COR-L47 (cell line): ENCODE measurements at regions not wholly inside any gene's neighbourhood (a gene's known extent, or its start where the extent isn't known, plus 50 kb on each side); places are given as distances from the start of the nearest gene placed in this dataset.

ENCODE experiments used
- DNase-seq: peaks from one replicate; lab custom pipeline; 2025; lab: John Stamatoyannopoulos, UW

GRCh38 chr9:118578467-118578866, 790.8 kb downstream of the BRINP1 start:
- DNase-seq, result no peak

DNA sequence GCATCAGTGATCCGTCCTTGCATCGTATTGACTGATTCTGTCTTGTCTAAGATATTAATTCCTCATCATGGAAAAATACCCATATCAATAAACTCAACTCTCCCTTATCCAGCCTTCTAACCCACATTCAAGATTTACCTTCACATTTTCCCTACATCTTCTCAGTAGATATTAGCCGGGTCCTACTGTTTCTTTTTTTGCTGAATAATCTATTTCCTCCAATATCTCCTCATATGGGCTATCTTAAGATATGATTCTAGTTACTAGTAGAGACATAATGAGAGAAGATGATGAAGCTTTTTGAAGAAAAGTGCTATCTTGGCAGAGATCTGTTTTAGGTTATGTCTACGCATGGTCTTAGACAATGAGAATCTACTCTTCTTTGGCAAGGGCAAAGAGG, 785.8 kb downstream of the BRINP1 start:
- no peak for DNase-seq

- DNase-seq, result no peak
Observed at GRCh38 chr9:118586978-118587377, 782.3 kb downstream of the BRINP1 start.

DNA sequence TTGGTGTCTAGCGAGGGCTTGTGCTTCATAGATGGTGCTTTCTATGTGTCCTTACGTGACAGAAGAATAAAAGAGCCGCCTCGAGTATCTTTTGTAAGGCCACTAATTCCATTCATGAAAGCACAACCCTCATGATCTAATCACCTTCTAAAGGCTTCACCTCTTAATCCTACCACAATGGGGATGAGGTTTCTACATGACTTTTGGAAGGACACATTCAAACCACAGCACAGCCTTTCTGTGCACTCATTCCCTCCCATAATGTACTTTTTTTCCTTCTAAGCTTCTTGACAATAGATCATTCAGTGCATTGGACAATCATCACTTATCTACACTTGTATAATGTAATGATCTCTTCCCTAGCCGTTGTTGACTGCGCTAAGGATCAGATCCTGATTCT, 774.8 kb downstream of the BRINP1 start:
- no peak for DNase-seq

GRCh38 chr9:118595719-118596305, 773.4 kb downstream of the BRINP1 start:
- DNase-seq, result peak; percentile 50

DNA sequence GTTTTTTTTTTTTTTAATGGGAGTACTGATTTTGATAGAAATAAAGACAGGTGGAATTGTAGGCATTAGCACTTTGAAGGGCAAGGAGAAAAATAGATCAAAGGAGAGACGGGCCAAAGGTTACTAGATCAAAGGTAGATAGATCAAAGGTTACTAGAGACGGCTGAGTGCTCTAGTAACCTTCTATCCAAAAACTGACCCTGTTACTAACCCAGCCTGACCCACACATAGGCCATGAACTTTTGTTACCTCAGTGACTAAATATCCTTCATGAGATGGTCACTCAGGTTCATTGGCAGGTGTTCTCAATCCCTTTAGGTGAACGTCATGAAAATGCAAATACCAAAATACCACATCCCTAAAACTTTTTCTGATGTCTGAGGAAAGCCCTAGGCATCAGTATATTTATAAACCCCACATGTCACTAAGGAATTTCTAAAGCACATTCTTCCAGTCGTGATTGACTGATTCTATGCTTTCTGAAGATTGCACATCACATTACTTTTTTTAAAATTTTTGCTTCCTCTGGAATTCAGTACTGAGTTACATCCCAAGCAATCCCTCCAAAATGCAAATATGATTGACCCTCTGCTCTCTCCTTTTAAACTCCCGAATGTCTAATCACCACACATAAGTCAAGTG, 772.7 kb downstream of the BRINP1 start:
- DNase-seq, result no peak

GRCh38 chr9:118606668-118607067, 762.6 kb downstream of the BRINP1 start:
- DNase-seq, result no peak

- DNase-seq, result no peak
Observed at GRCh38 chr9:118609355-118610044, 759.7 kb downstream of the BRINP1 start.

DNA sequence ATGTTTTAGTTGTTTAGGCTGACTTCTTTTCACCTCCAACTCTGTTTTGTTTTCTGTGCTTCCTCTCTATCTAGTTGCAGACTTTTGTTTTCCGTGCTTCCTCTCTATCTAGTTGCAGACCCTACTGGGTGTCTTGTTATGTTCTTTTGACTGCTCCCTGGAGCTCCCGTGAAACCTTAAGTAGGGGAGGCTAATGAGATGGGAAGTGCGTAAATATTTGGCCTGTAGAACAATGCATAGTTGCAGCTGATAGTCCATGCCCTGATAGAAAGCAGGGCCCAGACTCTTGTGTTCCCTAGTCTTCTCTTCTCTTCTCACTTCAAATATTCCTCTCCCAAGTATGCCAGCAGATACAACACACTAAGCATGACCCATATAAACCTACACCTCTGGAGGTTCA, 757.0 kb downstream of the BRINP1 start:
- no peak for DNase-seq

- DNase-seq, result no peak
Observed at GRCh38 chr9:118613996-118614395, 755.2 kb downstream of the BRINP1 start.

DNA sequence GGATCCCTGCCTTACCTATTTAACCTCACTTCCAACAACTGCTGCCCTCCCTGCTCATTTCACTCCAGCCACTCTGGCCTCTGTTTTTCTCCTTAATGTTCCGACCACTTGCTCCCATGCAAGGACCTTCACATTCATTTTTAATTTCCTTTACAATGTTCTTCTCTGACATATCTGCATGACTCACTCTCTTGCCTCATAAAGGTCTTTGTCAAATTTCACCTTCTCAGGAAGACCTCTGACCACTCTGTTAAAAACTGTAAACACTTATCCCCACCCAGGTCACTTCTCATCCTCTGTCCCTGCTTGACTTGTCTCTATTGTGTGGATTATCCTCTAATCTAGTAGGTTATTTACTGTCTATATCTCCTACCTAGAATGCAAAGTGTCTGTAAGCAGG, 751.2 kb downstream of the BRINP1 start:
- DNase-seq, result no peak

DNA sequence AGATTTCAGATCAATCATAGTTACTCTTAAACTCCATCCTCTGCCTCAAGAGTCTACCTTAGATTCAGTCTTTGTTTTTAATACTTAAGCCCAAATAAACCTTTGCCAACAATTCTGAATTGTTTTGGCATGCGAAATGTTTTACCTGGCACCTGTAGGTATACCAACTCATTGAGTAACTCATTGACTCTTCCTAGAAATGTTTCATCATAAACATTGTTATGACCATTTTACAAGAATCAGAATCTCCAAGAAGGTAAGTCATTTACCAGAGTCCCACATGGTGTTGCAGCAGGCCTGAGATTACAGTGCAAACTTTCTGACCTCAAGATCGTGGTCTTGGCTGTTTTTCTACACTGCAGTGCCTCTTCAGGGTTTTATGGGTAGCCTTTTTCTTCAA, 750.4 kb downstream of the BRINP1 start:
- DNase-seq, result no peak

GRCh38 chr9:118624608-118625007, 744.6 kb downstream of the BRINP1 start:
- no peak for DNase-seq

DNA sequence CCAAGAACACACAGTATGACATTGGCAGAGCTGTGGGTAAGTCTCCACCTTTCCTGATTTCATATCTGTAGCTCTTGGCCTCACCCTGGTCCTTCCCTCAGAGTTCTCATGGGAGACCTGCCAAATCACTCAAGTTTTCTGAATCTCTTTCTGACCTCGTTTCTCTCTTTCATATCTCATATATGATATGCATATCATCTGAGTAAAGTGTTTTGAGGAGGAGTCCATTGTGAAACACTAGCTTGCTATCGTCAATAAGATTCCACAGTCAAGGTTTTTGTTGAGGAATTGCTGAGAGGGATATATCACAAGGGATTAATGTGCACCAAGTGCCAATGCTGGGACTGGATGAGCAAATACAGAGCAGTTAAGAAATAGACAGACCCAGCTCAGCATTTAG, 739.2 kb downstream of the BRINP1 start:
- no peak for DNase-seq

DNA sequence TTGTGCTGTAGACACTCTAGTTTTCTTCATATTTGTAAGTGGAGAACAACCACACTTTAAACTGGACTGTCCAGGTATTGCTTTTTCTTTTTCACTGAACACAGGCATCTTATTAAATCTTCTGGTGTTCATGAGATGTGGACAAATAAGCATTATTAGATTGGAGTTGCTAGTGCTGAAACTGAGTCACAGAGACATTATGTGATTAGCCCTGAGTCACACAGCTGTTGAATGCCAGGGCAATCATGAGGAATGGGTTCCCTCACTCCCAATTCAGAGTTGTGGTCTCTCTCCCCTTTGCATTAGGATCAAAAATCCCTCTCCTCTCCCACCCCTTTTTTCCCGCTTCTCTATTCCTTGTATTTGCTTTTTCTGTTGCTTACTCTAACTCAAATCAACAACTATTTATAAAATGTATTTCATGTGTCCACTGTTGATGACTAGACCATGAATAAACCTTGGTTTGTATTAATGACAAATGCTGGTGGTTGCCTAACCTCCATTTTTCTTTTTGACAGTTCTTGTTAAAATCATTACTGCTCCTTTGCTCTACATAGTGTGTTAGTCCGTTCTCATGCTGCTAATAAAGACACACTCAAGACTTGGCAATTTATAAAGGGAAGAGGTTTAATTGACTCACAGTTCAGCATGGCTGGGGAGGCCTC, 738.2 kb downstream of the BRINP1 start:
- DNase-seq, result no peak

DNA sequence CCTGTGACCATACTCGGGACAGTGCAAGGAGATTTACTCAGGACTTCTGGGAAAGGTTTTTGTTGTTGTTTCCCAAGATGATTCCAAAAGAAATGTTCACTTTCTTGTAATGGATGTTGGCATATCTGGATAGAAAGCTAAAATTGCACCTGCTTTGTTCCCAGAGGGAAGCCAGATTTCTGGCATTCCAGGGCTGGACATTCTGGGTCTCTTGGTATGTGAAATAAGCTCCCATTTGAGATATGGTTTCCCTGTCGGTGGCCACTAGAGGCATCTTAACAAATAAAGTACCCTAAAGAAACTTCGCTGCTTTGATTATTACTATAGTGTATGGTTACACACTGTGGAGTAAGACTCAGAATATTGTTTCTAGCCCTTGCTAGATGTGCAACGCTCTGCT, 737.3 kb downstream of the BRINP1 start:
- DNase-seq, result no peak

DNA sequence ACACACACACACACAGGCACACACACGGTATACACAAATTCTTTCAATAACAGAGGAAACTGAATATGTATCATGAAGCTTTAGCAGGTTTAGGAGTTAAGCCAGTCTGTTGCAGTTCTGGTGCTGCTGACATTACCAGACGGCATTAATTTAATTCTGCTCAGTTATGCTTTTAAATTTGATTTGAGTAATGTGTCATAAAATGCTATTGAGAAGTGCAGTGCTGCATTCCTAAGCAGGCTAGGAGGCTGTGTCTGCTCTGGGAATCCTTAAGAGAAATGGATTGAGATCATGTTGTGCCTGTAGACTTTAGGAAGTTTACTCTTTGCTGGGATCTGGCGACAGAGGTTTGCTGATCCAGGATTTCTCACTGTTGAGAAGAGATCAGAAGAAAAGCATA, 733.8 kb downstream of the BRINP1 start:
- no peak for DNase-seq

DNA sequence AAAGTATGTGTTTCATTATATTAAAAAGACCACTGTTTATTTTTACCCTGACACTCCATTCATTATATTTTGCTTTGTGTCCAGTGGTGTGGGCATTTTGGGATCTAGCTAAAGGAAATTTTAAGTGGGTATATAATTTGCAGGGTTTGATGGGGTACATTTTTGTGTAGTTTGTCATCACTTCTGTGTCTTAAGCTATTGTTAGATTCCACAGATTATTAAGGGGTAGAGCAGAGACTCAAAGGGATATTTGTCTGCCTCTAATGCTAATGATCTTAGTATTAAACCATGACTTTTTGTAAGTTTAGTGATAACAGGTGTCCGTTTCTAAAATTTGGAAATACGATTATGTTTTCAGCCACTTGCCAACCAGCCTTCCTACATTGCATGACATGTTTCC, 731.6 kb downstream of the BRINP1 start:
- DNase-seq, result no peak

GRCh38 chr9:118640836-118641560, 728.2 kb downstream of the BRINP1 start:
- no peak for DNase-seq

DNA sequence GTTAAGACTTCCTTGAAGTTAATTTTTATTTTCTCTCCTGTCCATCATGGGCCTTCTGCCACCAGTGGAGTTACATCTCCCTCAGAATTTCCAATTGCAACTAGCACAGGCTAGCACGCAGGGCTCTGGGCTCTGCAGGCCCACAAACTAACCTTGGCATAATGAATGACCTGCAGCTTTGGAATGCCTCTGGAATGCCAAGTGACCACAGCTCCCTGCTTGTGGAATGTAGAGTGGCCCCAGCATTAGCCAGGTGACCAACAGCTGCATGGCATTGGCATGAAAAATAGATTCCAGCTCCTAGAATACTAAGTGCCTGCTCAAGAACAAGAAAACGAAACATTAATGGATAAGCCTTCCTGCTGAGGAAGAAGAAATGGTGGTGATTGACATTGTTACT, 726.1 kb downstream of the BRINP1 start:
- no peak for DNase-seq

DNA sequence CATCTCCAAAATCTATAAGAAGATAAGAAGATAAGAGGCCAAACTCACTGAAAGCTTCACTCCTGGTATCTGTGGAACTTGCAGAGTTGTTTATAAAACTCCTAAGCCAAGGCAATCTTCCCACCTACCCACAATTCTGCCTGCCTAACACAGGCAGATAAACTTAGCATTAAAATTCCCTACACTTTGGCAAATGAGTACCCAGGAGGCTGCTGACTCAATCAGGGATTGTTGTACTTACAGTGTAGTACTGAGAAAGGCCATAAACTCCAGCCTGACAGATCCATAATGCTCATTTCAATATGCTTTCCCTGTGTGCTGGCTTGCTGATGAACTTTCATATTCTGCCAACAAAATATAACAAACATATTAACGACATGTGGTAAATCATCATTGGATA, 725.2 kb downstream of the BRINP1 start:
- DNase-seq, result no peak

- DNase-seq, result no peak
Observed at GRCh38 chr9:118647331-118647730, 721.9 kb downstream of the BRINP1 start.
